ENCODE measurements at regions not wholly inside any gene's neighbourhood (a gene's known extent, or its start where the extent isn't known, plus 50 kb on each side); places are given as distances from the start of the nearest gene placed in this dataset.

- TF ChIP-seq, protein P1, sequence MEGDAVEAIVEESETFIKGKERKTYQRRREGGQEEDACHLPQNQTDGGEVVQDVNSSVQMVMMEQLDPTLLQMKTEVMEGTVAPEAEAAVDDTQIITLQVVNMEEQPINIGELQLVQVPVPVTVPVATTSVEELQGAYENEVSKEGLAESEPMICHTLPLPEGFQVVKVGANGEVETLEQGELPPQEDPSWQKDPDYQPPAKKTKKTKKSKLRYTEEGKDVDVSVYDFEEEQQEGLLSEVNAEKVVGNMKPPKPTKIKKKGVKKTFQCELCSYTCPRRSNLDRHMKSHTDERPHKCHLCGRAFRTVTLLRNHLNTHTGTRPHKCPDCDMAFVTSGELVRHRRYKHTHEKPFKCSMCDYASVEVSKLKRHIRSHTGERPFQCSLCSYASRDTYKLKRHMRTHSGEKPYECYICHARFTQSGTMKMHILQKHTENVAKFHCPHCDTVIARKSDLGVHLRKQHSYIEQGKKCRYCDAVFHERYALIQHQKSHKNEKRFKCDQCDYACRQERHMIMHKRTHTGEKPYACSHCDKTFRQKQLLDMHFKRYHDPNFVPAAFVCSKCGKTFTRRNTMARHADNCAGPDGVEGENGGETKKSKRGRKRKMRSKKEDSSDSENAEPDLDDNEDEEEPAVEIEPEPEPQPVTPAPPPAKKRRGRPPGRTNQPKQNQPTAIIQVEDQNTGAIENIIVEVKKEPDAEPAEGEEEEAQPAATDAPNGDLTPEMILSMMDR (IDR thresholded peaks at IDR 0.05; ENCODE audit: low read depth, low read length): no peak
- TF ChIP-seq EZH2phosphoT487 (IDR thresholded peaks at IDR 0.05; ENCODE audit: low read depth): no peak
These were observed 632.3 kb downstream of the SLITRK6 start for GRCh38 chr13:85166891-85167290.
